ENCODE measurements at regions not wholly inside any gene's neighbourhood (a gene's known extent, or its start where the extent isn't known, plus 50 kb on each side); places are given as distances from the start of the nearest gene placed in this dataset.

- no peak overlapping the region for H3K9ac ChIP-seq
These were observed 1539.6 kb downstream of the BRINP3 start for GRCh38 chr1:188937965-188938551.

GRCh38 chr1:188941986-188942385 is 1535.7 kb downstream of the BRINP3 start:
- in situ Hi-C loops (cut with MboI), result no loop called here
- no peaks in the 10 kb centered on the region for H3K9me2 ChIP-seq (ENCODE audit: insufficient read depth)
- no peaks in the 10 kb centered on the region for H3F3A ChIP-seq (ENCODE audit: insufficient read depth)
- no peak overlapping the region for H3K4me3 ChIP-seq
- H3K9me3 ChIP-seq (ENCODE audit: low read depth), result peaks cover 5% of the 10 kb centered on the region
- no peak overlapping the region for H3K9ac ChIP-seq
- TF ChIP-seq EZH2 (IDR thresholded peaks at IDR 0.05; ENCODE audit: insufficient read depth, poor library complexity, severe bottlenecking) (no peak), EZH2phosphoT487 (IDR thresholded peaks at IDR 0.05; ENCODE audit: insufficient read depth, low read depth) (no peak)
- no peaks in the 10 kb centered on the region for H4K20me1 ChIP-seq (ENCODE audit: insufficient read depth)
- H3K27ac ChIP-seq, result no peak overlapping the region
- H3K27me3 ChIP-seq (replicated peaks; ENCODE audit: insufficient read depth), result no peaks in the 10 kb centered on the region
- no peaks in the 10 kb centered on the region for H3K4me1 ChIP-seq (ENCODE audit: insufficient read depth)
- no peaks in the 10 kb centered on the region for H3K79me2 ChIP-seq (ENCODE audit: insufficient read depth)
- H3K4me2 ChIP-seq (ENCODE audit: unreplicated experiment), result no peak overlapping the region
- no peaks in the 10 kb centered on the region for H3K36me3 ChIP-seq (ENCODE audit: low read depth)
- 57 to 58% methylated on average over 2 of the region's 2 CpGs for WGBS, 2 experiments (ENCODE audit: low coverage in 1 of 2, low lambda C conversion rate in 2 of 2, missing lambda C conversion rate in 2 of 2)
- DNase-seq, result no peak
- no peak overlapping the region for H2AFZ ChIP-seq

More at GRCh38 chr1:188937965-188938551, 1539.6 kb downstream of the BRINP3 start:
- no peak overlapping the region for H3K4me2 ChIP-seq (ENCODE audit: unreplicated experiment)
- in situ Hi-C loops (cut with MboI), result no loop called here
- no peaks in the 10 kb centered on the region for H3F3A ChIP-seq (ENCODE audit: insufficient read depth)
- H3K4me1 ChIP-seq (ENCODE audit: insufficient read depth), result no peaks in the 10 kb centered on the region
- TF ChIP-seq EZH2 (IDR thresholded peaks at IDR 0.05; ENCODE audit: insufficient read depth, poor library complexity, severe bottlenecking) (no peak), EZH2phosphoT487 (IDR thresholded peaks at IDR 0.05; ENCODE audit: insufficient read depth, low read depth) (no peak)
- no peak overlapping the region for H2AFZ ChIP-seq
- H3K36me3 ChIP-seq (ENCODE audit: low read depth), result no peaks in the 10 kb centered on the region
- no peak overlapping the region for H3K27ac ChIP-seq
- H3K4me3 ChIP-seq, result no peak overlapping the region
- no peaks in the 10 kb centered on the region for H4K20me1 ChIP-seq (ENCODE audit: insufficient read depth)
- no peaks in the 10 kb centered on the region for H3K79me2 ChIP-seq (ENCODE audit: insufficient read depth)
- no peaks in the 10 kb centered on the region for H3K9me3 ChIP-seq (ENCODE audit: low read depth)
- 4 to 5% methylated on average over 4 of the region's 4 CpGs for WGBS, 2 experiments (ENCODE audit: low coverage in 1 of 2, low lambda C conversion rate in 2 of 2, missing lambda C conversion rate in 2 of 2)
- DNase-seq, result no peak
- no peaks in the 10 kb centered on the region for H3K9me2 ChIP-seq (ENCODE audit: insufficient read depth)
- H3K27me3 ChIP-seq (replicated peaks; ENCODE audit: insufficient read depth), result no peaks in the 10 kb centered on the region

DNA sequence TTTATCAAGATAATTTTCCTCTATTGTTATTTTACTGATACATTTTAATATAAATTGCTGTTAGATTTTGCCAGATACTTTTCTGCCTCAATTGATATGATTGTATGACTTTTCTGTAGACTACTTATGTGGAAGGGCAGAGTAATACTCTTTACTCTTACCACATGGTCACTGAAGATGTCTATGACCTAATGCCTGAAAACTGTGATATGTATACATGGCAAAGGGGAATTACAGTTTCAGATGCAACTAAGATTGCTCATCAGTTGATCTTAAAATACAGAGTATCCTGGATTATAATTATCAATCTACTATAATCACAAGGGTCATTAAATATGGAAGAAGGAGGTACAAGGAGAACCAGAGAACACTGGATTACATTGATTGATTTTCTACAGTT is 1528.0 kb downstream of the BRINP3 start:
- Histone ChIP-seq H3K4me1 (ENCODE audit: insufficient read depth) (no peaks in the 10 kb centered on the region), H3K4me3 (no peak overlapping the region), H2AFZ (no peak overlapping the region), H3F3A (ENCODE audit: insufficient read depth) (no peaks in the 10 kb centered on the region), H3K27me3 (replicated peaks; ENCODE audit: insufficient read depth) (no peaks in the 10 kb centered on the region), H3K4me2 (ENCODE audit: unreplicated experiment) (no peak overlapping the region), H3K9me3 (ENCODE audit: low read depth) (peaks cover 5% of the 10 kb centered on the region), H3K79me2 (ENCODE audit: insufficient read depth) (no peaks in the 10 kb centered on the region), H4K20me1 (ENCODE audit: insufficient read depth) (no peaks in the 10 kb centered on the region), H3K9me2 (ENCODE audit: insufficient read depth) (no peaks in the 10 kb centered on the region), H3K27ac (no peak overlapping the region), H3K9ac (no peak overlapping the region), H3K36me3 (ENCODE audit: low read depth) (no peaks in the 10 kb centered on the region)
- in situ Hi-C loops (cut with MboI), result no loop called here
- TF ChIP-seq EZH2phosphoT487 (IDR thresholded peaks at IDR 0.05; ENCODE audit: insufficient read depth, low read depth), result no peak
- TF ChIP-seq EZH2 (IDR thresholded peaks at IDR 0.05; ENCODE audit: insufficient read depth, poor library complexity, severe bottlenecking), result no peak
- no peak for DNase-seq

GRCh38 chr1:188958461-188959115 is 1519.1 kb downstream of the BRINP3 start:
- Histone ChIP-seq H3K4me2 (ENCODE audit: unreplicated experiment) (no peak overlapping the region), H4K20me1 (ENCODE audit: insufficient read depth) (no peaks in the 10 kb centered on the region), H3K9ac (no peak overlapping the region), H3K9me3 (ENCODE audit: low read depth) (no peaks in the 10 kb centered on the region), H3K4me1 (ENCODE audit: insufficient read depth) (no peaks in the 10 kb centered on the region), H3K79me2 (ENCODE audit: insufficient read depth) (no peaks in the 10 kb centered on the region), H3F3A (ENCODE audit: insufficient read depth) (no peaks in the 10 kb centered on the region), H3K36me3 (ENCODE audit: low read depth) (no peaks in the 10 kb centered on the region), H3K27me3 (replicated peaks; ENCODE audit: insufficient read depth) (no peaks in the 10 kb centered on the region), H3K27ac (no peak overlapping the region), H3K9me2 (ENCODE audit: insufficient read depth) (no peaks in the 10 kb centered on the region), H2AFZ (no peak overlapping the region), H3K4me3 (no peak overlapping the region)
- no peak for TF ChIP-seq EZH2phosphoT487 (IDR thresholded peaks at IDR 0.05; ENCODE audit: insufficient read depth, low read depth)
- TF ChIP-seq EZH2 (IDR thresholded peaks at IDR 0.05; ENCODE audit: insufficient read depth, poor library complexity, severe bottlenecking), result no peak
- no peak for DNase-seq
- WGBS, 2 experiments (ENCODE audit: low coverage in 1 of 2, low lambda C conversion rate in 2 of 2, missing lambda C conversion rate in 2 of 2), result 9 to 10% methylated on average over 3 of the region's 3 CpGs
- in situ Hi-C loops (cut with MboI), result no loop called here
